NCI-H82 treated with DMSO at 0.1 percent for 48 hours (cell line): ENCODE measurements at regions not wholly inside any gene's neighbourhood (a gene's known extent, or its start where the extent isn't known, plus 50 kb on each side); places are given as distances from the start of the nearest gene placed in this dataset.

Experiments
- DNase-seq: peaks from one replicate; lab custom pipeline; 2025; ENCODE audit not compliant: unreplicated experiment; lab: John Stamatoyannopoulos, UW

- DNase-seq, result no peak
Measured at GRCh38 chr20:39800548-39800947, 838.4 kb downstream of the DHX35 start.

- no peak for DNase-seq
Measured at GRCh38 chr20:39800111-39800510, 838.0 kb downstream of the DHX35 start.

GRCh38 chr20:39799366-39799965 lies 837.3 kb downstream of the DHX35 start:
- DNase-seq, result no peak

- no peak for DNase-seq
Measured at GRCh38 chr20:39795401-39796272, 833.5 kb downstream of the DHX35 start.

GRCh38 chr20:39792334-39792733 lies 830.2 kb downstream of the DHX35 start:
- DNase-seq, result no peak

GRCh38 chr20:39789411-39789810 lies 827.3 kb downstream of the DHX35 start:
- DNase-seq, result no peak

DNA sequence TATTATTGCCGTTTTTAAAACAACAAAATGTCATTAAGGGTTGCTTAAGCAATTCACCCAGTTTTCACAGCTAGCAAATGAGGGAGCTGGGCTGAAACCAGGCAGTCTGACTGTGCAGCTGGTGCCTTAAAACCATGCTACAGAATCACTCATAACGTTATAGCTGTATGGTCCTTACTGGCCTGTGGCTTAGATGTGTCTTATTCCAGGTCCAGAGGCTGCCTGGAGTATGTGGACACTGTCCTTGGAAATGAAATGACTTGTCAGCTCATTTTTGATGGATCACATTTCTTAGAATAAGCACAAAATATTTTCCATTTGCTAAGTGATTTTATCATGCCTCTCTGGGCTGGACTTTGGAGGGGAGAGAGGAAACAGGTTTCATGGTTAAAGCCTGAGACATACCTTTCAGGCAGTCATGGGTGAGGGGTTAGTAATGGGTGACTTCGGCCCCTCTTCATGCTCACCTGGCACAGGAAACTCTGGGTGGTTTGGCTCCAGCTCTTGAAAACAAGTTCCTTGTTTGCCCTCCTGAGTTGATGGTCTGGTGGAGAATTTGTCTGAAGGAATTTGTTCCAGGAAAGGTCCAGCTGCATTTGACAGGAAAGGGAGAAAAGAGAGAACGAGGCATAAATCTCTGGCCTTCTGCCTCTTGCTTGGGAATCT lies 823.2 kb downstream of the DHX35 start:
- no peak for DNase-seq

- no peak for DNase-seq
Measured at GRCh38 chr20:39784693-39785092, 822.5 kb downstream of the DHX35 start.

DNA sequence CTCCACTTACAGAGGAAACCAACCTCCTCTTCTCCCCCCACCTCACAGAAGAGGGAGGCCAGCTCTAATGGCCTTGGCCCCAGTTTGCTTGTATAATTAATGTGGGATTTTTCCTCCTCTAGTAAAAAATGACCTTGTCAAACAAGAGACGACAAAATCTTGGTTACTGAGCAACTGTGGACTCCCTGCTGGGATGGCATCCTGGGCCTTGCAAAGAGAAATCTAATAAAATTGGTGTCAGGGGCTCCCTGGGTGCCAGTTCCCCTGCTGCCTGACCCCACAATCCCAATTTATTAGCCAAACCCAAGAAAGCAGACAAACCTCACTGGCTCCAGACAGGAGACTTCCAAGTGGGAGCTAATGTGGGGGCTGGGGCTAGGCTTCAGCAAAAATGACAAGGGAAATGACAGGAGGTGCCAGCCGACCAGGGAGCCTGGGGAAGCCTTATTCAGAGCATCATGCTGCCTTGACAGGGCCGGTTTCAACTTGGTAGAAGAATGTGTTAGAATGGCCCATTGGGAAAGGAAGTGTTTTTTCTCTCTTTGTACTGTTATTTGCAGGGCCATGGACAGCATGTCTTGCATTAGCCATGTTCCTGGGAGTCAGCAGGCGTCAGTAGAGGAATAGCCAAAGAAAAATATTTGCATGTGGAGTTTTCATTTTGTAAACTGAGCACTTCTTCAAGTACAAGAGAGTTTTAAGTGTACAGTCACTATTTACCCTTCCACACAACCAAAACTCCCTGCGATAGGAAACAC lies 816.9 kb downstream of the DHX35 start:
- DNase-seq, result no peak

GRCh38 chr20:39778431-39778830 lies 816.3 kb downstream of the DHX35 start:
- DNase-seq, result no peak

DNA sequence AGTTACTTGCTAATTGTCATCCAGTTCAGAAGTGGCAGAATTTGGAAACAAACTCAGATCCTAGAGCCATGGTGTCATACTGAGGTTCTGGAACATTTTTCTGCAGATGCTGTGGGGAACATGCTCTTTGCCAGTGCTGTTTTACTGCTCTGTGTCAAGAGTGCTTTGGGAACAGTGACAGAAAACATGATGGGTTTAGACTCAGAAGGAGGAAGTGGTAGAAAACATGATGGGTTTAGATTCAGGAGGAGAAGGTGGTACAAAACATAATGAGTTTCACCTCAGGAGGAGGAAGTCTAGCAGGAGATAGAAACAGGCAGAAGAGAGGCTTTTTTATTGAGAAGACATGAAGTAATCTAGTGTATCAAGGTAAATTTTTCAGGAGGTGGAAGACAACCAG lies 815.5 kb downstream of the DHX35 start:
- DNase-seq, result no peak

DNA sequence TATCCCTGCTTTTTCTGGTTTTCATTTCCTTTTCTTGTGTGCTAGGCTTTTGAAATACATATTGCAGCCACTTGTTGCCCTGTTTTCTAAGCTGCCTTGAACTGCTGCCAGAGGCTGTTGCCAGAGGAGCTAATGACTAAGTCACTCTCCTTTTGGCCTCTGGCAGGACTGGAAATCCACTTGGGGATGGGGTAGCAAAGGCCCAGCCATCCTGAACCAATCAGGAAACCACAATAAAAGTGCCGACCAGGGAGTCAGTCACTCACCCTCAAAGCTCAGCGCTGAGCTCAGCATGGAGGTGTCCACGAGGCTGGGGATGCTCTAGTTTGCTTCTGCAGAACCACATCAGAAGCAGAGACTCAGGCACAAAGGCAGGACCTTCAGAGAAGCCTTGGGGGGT lies 813.0 kb downstream of the DHX35 start:
- no peak for DNase-seq

- no peak for DNase-seq
Measured at GRCh38 chr20:39773380-39774000, 811.3 kb downstream of the DHX35 start.

DNA sequence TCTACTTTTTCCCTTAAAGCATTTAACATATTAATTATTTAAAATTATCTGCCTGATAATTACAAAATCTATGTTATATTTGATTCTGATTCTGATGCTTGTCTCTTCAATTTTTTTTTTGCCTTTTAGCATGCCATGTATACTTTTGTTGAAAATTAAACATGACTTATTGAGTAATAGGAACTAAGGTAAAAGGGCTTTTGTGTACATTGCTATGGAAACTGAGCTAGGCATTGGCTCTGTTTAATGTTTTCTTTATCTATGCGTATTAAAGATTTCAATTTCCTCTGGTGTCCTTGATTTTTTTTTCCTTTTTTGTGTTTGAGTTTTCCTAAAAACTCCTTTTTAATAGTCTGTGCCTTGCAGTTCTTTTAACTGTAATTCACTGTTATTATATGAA lies 805.2 kb downstream of the DHX35 start:
- no peak for DNase-seq

DNA sequence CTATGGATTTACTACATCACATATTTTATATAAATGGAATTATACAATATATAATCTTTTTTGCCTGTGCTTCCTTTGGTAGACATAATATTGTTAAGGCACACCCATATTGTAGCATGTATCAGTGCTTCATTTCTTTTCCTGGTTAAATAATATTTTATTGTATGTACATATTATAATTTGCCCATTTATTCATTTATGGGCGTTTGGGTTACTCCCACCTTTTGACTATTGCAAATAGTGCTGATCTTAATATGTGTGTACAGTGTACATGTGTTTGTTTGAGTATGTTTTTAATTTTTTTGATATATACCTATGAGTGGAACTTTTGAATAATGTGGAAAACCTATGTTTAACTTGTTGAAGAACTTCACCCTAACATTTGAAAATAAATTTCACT lies 804.2 kb downstream of the DHX35 start:
- DNase-seq, result no peak

GRCh38 chr20:39762716-39763115 lies 800.6 kb downstream of the DHX35 start:
- DNase-seq, result no peak

DNA sequence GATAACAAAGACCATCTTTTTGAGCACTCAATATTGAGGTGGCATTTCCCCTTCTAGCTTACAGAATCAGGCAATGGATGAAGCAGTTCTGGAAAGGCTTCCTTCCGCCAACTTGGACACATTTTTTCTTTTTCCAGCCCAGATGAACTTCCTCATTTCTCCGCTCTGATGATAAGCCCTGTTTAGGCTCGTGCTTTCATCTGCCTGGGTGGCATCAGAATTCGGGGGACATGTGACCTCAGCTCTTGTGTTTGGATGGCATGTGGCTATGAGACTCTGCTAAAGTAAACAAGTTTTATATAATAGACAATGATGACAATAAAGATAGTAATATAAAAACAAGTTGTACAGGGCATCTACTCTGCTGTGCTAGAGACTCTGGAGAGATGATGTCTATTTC lies 796.7 kb downstream of the DHX35 start:
- no peak for DNase-seq

- no peak for DNase-seq
Measured at GRCh38 chr20:39756828-39757227, 794.7 kb downstream of the DHX35 start.

GRCh38 chr20:39756369-39756768 lies 794.2 kb downstream of the DHX35 start:
- no peak for DNase-seq

GRCh38 chr20:39752262-39752876 lies 790.2 kb downstream of the DHX35 start:
- no peak for DNase-seq
